Astrocyte of the cerebellum (primary cell): ENCODE measurements at regions not wholly inside any gene's neighbourhood (a gene's known extent, or its start where the extent isn't known, plus 50 kb on each side); places are given as distances from the start of the nearest gene placed in this dataset.

ENCODE experiments used
- DNase-seq: peaks from one replicate; pipeline ENCODE4 v3.0.0-alpha.2; 2011; ENCODE audit warnings: low read depth
- H3K4me3 ChIP-seq: 2 replicates; pipeline ENCODE4 v1.5.1; 2011; ENCODE audit warnings: mild to moderate bottlenecking, low read depth, low read length, moderate library complexity
- in situ Hi-C: cut with HindIII; loops from 2 replicates; pipeline ENCODE4 v1.10.0; 2017; ENCODE audit warnings: low sequenced_read_pairs
- TF ChIP-seq, protein P1 (sequence below): IDR thresholded peaks from 2 replicates; pipeline ENCODE4 v1.5.1; 2012; ENCODE audit warnings: low read length, low read depth, moderate library complexity, mild to moderate bottlenecking; ENCODE audit errors: missing control alignments

GRCh38 chr16:26365161-26365940, 673.6 kb downstream of the HS3ST4 start:
- H3K4me3 ChIP-seq, result no peak overlapping the region
- TF ChIP-seq, protein P1, sequence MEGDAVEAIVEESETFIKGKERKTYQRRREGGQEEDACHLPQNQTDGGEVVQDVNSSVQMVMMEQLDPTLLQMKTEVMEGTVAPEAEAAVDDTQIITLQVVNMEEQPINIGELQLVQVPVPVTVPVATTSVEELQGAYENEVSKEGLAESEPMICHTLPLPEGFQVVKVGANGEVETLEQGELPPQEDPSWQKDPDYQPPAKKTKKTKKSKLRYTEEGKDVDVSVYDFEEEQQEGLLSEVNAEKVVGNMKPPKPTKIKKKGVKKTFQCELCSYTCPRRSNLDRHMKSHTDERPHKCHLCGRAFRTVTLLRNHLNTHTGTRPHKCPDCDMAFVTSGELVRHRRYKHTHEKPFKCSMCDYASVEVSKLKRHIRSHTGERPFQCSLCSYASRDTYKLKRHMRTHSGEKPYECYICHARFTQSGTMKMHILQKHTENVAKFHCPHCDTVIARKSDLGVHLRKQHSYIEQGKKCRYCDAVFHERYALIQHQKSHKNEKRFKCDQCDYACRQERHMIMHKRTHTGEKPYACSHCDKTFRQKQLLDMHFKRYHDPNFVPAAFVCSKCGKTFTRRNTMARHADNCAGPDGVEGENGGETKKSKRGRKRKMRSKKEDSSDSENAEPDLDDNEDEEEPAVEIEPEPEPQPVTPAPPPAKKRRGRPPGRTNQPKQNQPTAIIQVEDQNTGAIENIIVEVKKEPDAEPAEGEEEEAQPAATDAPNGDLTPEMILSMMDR, result no peak
- in situ Hi-C loops, result no loop called here
- DNase-seq, result no peak

DNA sequence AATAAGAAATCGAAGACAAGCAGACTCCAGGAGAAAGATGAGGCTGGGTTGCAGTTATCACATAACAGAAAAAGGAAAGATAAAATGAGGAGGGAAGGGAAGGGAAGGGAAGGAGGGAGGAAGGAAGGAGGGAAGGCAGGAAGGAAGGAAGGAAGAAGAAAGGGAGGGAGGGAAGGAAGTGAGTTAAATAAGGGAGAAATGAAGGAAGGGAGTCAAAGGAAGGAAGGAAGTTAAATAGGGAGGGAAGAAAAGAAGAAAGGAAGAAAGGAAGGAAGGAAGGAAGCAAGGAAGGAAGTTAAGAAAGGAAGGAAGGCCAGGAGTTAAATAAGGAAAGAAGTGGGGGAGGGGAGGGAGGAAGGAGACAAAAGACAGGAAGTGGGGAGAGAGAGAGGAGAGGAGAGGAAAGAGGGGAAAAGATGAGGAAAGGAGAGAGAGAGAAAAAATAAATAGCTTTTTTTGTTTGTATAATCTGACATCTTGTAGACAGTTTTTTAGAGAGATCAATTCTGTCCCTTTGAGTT, 679.6 kb downstream of the HS3ST4 start:
- DNase-seq, result no peak
- in situ Hi-C loops, result no loop called here
- H3K4me3 ChIP-seq, result no peak overlapping the region
- TF ChIP-seq, protein P1, result no peak

- TF ChIP-seq, protein P1, result no peak
- H3K4me3 ChIP-seq, result no peak overlapping the region
- DNase-seq, result no peak
- in situ Hi-C loops, result no loop called here
Observed at GRCh38 chr16:26374279-26374925, 682.6 kb downstream of the HS3ST4 start.

GRCh38 chr16:26382586-26382985, 684.1 kb upstream of the C16orf82 start:
- no peak for DNase-seq
- TF ChIP-seq, protein P1, result no peak
- H3K4me3 ChIP-seq, result no peak overlapping the region
- in situ Hi-C loops, result no loop called here

DNA sequence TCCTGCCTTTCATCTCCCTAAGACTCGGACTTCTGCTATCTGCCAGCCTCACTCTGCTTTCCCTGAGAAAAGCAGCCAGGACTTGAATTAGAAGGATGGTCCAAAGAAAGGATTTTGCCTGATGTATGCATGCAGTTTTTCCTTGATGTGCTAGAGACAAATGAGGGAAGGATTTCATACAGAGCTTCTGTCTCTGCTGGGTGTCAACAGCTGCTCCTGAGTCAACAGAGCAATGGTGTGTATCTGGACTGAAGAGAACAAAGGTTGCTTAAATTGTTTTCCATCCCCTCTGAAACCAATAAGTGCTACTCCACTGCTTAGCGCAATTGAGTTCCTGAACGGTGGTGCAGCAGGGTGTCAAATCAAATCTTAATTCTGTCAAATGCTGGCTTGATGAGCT, 680.6 kb upstream of the C16orf82 start:
- H3K4me3 ChIP-seq, result no peak overlapping the region
- in situ Hi-C loops, result no loop called here
- DNase-seq, result no peak

GRCh38 chr16:26391833-26392232, 674.9 kb upstream of the C16orf82 start:
- no peak for DNase-seq
- TF ChIP-seq, protein P1, result no peak
- no peak overlapping the region for H3K4me3 ChIP-seq
- in situ Hi-C loops, result no loop called here

More for the DNA sequence above, 680.6 kb upstream of the C16orf82 start:
- TF ChIP-seq, protein P1, result no peak
